B cell (primary cell): ENCODE measurements at regions not wholly inside any gene's neighbourhood (a gene's known extent, or its start where the extent isn't known, plus 50 kb on each side); places are given as distances from the start of the nearest gene placed in this dataset.

Source experiments
- CTCF ChIP-seq: fragments of 200-600 bp; IDR thresholded peaks from one replicate; pipeline ENCODE4 v1.8.0; 2022; ENCODE audit warnings: antibody characterized with exemption, mild to moderate bottlenecking
- EZH2 ChIP-seq: IDR thresholded peaks from 2 replicates; pipeline ENCODE4 v1.6.1; 2012; ENCODE audit warnings: borderline replicate concordance, low read depth, mild to moderate bottlenecking, moderate library complexity, low read length; ENCODE audit not compliant: insufficient read depth, poor library complexity, severe bottlenecking

DNA sequence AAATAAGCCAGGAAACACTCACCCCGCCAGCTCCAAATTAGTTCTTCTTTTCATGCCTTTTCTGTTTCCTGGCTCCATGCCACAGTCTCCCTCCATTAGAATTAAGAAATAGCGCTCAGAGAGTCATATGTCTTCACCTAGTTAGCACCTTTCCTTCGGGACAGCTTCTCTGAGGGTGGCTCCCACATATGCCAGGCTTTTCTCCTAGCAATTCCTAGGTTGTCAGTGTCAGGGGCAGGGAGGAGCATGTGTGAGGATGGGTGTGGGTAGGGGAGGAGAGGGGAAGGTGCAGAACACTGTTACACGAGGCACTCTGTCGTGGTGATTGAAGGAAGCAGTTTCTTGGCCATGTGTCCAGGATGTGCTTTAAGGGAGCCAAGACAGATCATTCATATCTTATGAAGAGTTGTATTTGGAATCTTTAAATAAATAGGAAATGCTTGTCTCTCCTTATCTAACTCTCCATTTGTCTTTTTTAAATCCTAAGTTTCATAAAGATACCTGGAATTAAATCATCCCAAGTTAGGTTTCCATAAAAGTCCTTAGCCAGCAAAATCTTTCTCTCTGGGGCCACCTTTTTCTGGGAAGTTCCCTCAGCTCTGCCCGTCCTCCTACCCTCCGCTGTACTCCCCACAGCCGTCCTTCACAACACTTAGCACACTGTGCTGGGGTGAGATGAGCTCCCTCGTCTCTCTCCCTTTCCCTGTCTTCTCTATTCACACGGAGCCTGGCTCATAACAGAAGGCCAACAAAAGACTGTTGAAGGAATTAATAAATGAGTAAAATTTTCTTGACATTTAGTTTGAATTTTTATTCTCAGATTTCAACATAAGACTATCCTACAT, 361.0 kb downstream of the CD83 start:
- TF ChIP-seq EZH2 (no peak), CTCF (no peak)
